Fibroblast of lung (primary cell): ENCODE measurements at regions not wholly inside any gene's neighbourhood (a gene's known extent, or its start where the extent isn't known, plus 50 kb on each side); places are given as distances from the start of the nearest gene placed in this dataset.

ENCODE experiments used
- DNase-seq, 2 donors: peaks; one replicate each; pipeline versions ENCODE4 v3.0.0 to v3.0.0-alpha.2; 2010; ENCODE audit warnings: low read depth in 2 of 2
- H2AFZ ChIP-seq: 2 replicates; pipeline ENCODE4 v1.5.1; 2012; ENCODE audit warnings: low read length, control low read depth, inconsistent platforms
- H3K27ac ChIP-seq: 2 replicates; pipeline ENCODE4 v1.5.1; 2011; ENCODE audit warnings: low read length, control low read depth; ENCODE audit not compliant: insufficient read depth
- H3K27me3 ChIP-seq: 2 replicates; pipeline ENCODE4 v1.5.1; 2011; ENCODE audit warnings: mild to moderate bottlenecking, low read length; ENCODE audit not compliant: control insufficient read depth, insufficient read depth
- H3K36me3 ChIP-seq: 2 replicates; pipeline ENCODE4 v1.5.1; 2011; ENCODE audit warnings: low read length; ENCODE audit not compliant: control insufficient read depth, insufficient read depth
- H3K4me1 ChIP-seq: 2 replicates; pipeline ENCODE4 v1.5.1; 2011; ENCODE audit warnings: low read length; ENCODE audit not compliant: control insufficient read depth, insufficient read depth; ENCODE audit errors: extremely low read depth
- H3K4me2 ChIP-seq: 2 replicates; pipeline ENCODE4 v1.5.1; 2011; ENCODE audit warnings: low read length, control low read depth; ENCODE audit not compliant: insufficient read depth; ENCODE audit errors: extremely low read depth
- H3K4me3 ChIP-seq, 4 experiments: fragments of 200-600 bp in 1 of 4; sonication (generic) in 1 of 4; replicated peaks in 1 of 4; 2 replicates each; pipeline ENCODE4 v1.5.1; 2011 to 2016; ENCODE audit warnings: low read length in 4 of 4, low read depth in 3 of 4, mild to moderate bottlenecking in 3 of 4, control low read depth in 2 of 4, inconsistent platforms in 1 of 4, mixed read lengths in 1 of 4; ENCODE audit not compliant: insufficient read depth in 1 of 4; ENCODE audit errors: control extremely low read depth in 1 of 4
- H3K79me2 ChIP-seq: 2 replicates; pipeline ENCODE4 v1.5.1; 2012; ENCODE audit warnings: mild to moderate bottlenecking, low read length, inconsistent platforms; ENCODE audit not compliant: control insufficient read depth, insufficient read depth
- H3K9ac ChIP-seq: 2 replicates; pipeline ENCODE4 v1.5.1; 2011; ENCODE audit warnings: mild to moderate bottlenecking, low read length, control low read depth; ENCODE audit not compliant: insufficient read depth
- H3K9me3 ChIP-seq: 2 replicates; pipeline ENCODE4 v1.5.1; 2012; ENCODE audit warnings: low read depth, low read length; ENCODE audit not compliant: control insufficient read depth, insufficient read depth
- H4K20me1 ChIP-seq: 2 replicates; pipeline ENCODE4 v1.5.1; 2011; ENCODE audit warnings: low read length; ENCODE audit not compliant: control insufficient read depth, insufficient read depth; ENCODE audit errors: extremely low read depth
- EZH2 ChIP-seq: IDR thresholded peaks from 2 replicates; pipeline ENCODE4 v1.5.1; 2012; ENCODE audit warnings: low read length, control low read depth, mild to moderate bottlenecking; ENCODE audit errors: missing control alignments
- TF ChIP-seq, protein P1 (sequence below), 2 donors: IDR thresholded peaks in 1 of 2; conservative IDR thresholded peaks in 1 of 2; 1 replicate in 1 of 2; 2 replicates in 1 of 2; pipeline ENCODE4 v1.5.1; 2011 to 2012; ENCODE audit warnings: low read length in 2 of 2, control low read depth in 1 of 2, inconsistent platforms in 1 of 2, low read depth in 1 of 2, mild to moderate bottlenecking in 1 of 2

DNA sequence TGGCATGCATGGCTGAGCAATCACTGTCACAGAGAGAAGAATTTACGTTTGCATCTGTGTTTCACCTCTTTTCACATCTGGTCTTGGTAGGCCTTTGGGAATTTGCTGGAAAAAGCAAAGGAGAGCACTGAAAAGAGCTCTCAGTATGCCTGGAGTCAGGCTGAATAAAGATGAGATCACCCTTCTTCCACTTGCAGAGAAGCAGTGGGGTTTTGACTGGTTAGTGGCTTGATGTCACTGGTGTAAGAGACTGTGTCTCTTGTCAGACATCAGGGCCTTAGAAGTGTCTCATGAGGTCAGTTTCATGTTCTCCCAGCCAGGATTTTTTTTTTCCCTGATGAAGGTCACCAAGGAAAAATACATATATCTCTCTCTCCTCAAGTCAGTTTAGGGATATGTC, 353.8 kb downstream of the INSIG2 start:
- Histone ChIP-seq H3K27ac (no peak overlapping the region), H3K4me2 (no peak overlapping the region), H3K79me2 (no peaks in the 10 kb centered on the region), H2AFZ (no peak overlapping the region), H3K36me3 (no peaks in the 10 kb centered on the region), H3K9ac (no peak overlapping the region), H3K9me3 (no peaks in the 10 kb centered on the region), H3K4me3 (no peak overlapping the region), H3K27me3 (no peaks in the 10 kb centered on the region), H3K4me1 (no peaks in the 10 kb centered on the region), H4K20me1 (no peaks in the 10 kb centered on the region)
- TF ChIP-seq EZH2: no peak
- TF ChIP-seq, protein P1, sequence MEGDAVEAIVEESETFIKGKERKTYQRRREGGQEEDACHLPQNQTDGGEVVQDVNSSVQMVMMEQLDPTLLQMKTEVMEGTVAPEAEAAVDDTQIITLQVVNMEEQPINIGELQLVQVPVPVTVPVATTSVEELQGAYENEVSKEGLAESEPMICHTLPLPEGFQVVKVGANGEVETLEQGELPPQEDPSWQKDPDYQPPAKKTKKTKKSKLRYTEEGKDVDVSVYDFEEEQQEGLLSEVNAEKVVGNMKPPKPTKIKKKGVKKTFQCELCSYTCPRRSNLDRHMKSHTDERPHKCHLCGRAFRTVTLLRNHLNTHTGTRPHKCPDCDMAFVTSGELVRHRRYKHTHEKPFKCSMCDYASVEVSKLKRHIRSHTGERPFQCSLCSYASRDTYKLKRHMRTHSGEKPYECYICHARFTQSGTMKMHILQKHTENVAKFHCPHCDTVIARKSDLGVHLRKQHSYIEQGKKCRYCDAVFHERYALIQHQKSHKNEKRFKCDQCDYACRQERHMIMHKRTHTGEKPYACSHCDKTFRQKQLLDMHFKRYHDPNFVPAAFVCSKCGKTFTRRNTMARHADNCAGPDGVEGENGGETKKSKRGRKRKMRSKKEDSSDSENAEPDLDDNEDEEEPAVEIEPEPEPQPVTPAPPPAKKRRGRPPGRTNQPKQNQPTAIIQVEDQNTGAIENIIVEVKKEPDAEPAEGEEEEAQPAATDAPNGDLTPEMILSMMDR (conservative IDR thresholded peaks at IDR 0.05 in 1 of 2, IDR thresholded peaks at IDR 0.05 in 1 of 2; ENCODE audit: low read depth in 1 of 2, low read length in 2 of 2): no peak
- DNase-seq: peak in 1 of 2 donors; percentile 20

DNA sequence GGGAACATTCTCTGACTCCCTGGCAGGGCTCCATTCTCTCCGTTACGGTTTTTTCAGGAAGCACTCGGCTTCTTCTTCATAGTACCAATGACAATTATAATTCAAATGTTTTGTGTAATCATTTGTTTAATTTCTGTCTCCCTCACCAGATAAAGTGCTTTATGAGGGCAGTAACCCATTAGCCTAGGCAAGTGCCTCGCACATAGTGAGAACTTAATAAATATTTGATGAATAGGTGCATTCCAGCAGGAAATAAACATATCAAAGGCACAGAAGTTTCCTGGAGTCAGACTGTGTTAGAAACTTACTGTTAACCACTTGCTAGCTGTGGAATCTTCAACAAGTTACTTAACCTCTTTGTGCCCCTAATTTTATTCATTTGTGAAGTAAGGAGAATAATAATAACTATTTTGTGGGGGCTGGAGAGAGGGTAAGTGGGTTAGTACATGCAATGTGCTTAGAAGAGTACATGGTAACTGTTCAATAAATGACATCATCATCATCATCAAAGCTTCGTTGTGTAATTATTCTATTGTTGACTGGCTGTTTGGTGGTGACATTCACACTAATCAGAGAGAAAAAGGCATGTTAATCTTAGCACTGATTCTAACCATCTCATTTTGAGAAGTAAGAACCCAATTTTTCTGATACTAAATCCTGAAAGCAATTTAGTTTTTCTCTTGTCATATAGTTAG, 352.3 kb downstream of the INSIG2 start:
- TF ChIP-seq, protein P1 (conservative IDR thresholded peaks at IDR 0.05 in 1 of 2, IDR thresholded peaks at IDR 0.05 in 1 of 2; ENCODE audit: low read depth in 1 of 2, low read length in 2 of 2): no peak
- no peak for TF ChIP-seq EZH2
- no peaks in the 10 kb centered on the region for H4K20me1 ChIP-seq
- DNase-seq: no peak
- no peaks in the 10 kb centered on the region for H3K79me2 ChIP-seq
- no peak overlapping the region for H3K4me3 ChIP-seq
- H2AFZ ChIP-seq: no peak overlapping the region
- H3K27me3 ChIP-seq: no peaks in the 10 kb centered on the region
- no peaks in the 10 kb centered on the region for H3K4me1 ChIP-seq
- no peak overlapping the region for H3K9ac ChIP-seq
- H3K36me3 ChIP-seq: no peaks in the 10 kb centered on the region
- no peak overlapping the region for H3K4me2 ChIP-seq
- H3K9me3 ChIP-seq: no peaks in the 10 kb centered on the region
- H3K27ac ChIP-seq: no peak overlapping the region

DNA sequence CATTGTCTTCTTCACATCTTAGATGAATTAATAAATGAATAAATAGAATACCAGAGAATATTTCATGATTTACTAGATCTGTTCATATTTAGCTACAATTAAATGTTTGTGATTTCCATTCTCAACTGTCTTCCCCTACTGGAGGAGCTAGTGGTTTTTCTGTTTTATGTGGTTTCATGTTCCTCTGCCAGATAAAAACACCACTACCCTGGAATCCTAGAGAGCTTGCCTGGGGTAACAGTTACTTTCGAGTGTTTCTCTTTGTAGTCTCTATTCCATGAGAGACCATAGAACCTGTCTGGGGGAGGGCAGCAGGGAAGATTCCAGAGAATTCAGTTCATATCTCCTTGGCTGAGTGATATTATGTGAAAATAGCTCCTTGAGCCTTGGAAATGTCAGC, 349.2 kb downstream of the INSIG2 start:
- no peak overlapping the region for H2AFZ ChIP-seq
- H3K36me3 ChIP-seq: no peaks in the 10 kb centered on the region
- H3K9ac ChIP-seq: no peak overlapping the region
- no peaks in the 10 kb centered on the region for H3K9me3 ChIP-seq
- no peak overlapping the region for H3K4me3 ChIP-seq
- TF ChIP-seq EZH2: no peak
- TF ChIP-seq, protein P1 (conservative IDR thresholded peaks at IDR 0.05 in 1 of 2, IDR thresholded peaks at IDR 0.05 in 1 of 2; ENCODE audit: low read depth in 1 of 2, low read length in 2 of 2): no peak
- DNase-seq: peak in 1 of 2 donors; percentile 55
- H3K79me2 ChIP-seq: no peaks in the 10 kb centered on the region
- H3K4me2 ChIP-seq: no peak overlapping the region
- no peak overlapping the region for H3K27ac ChIP-seq
- no peaks in the 10 kb centered on the region for H4K20me1 ChIP-seq
- no peaks in the 10 kb centered on the region for H3K4me1 ChIP-seq
- H3K27me3 ChIP-seq: no peaks in the 10 kb centered on the region
